ENCODE measurements at regions not wholly inside any gene's neighbourhood (a gene's known extent, or its start where the extent isn't known, plus 50 kb on each side); places are given as distances from the start of the nearest gene placed in this dataset.

DNA sequence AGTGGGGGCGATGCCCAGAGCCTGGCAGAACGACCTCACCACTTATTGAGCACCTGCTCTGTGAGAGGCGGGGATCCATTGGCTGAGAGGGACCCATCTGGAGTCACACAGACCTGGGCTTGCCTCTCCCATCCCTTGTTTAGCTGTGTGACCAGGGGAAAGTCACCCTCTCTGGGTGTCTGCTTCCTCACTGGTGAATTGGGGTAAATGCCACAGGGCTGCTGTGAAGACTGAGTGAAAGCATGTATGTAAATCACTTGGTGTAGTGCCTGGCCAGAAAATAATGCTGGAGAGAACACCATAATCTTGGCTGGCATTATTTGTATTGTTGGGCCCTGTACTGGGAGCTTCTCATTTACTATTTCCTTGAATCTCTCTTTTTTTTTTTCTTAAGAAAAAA, 83.4 kb upstream of the PRL start:
- H3K36me3 ChIP-seq = no peaks in the 10 kb centered on the region
- ATAC-seq (ENCODE audit: insufficient number of reproducible peaks, low FRiP score, low read depth) = no peak
- no peaks in the 10 kb centered on the region for H3K9me3 ChIP-seq
- DNase-seq (ENCODE audit: low spot score) = no peak
- TF ChIP-seq, protein P1, sequence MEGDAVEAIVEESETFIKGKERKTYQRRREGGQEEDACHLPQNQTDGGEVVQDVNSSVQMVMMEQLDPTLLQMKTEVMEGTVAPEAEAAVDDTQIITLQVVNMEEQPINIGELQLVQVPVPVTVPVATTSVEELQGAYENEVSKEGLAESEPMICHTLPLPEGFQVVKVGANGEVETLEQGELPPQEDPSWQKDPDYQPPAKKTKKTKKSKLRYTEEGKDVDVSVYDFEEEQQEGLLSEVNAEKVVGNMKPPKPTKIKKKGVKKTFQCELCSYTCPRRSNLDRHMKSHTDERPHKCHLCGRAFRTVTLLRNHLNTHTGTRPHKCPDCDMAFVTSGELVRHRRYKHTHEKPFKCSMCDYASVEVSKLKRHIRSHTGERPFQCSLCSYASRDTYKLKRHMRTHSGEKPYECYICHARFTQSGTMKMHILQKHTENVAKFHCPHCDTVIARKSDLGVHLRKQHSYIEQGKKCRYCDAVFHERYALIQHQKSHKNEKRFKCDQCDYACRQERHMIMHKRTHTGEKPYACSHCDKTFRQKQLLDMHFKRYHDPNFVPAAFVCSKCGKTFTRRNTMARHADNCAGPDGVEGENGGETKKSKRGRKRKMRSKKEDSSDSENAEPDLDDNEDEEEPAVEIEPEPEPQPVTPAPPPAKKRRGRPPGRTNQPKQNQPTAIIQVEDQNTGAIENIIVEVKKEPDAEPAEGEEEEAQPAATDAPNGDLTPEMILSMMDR (IDR thresholded peaks at IDR 0.05) = no peak
- H3K27ac ChIP-seq = no peak overlapping the region
- no peaks in the 10 kb centered on the region for H3K27me3 ChIP-seq (replicated peaks; ENCODE audit: insufficient read depth)
- no peak overlapping the region for H3K4me3 ChIP-seq
- no peaks in the 10 kb centered on the region for H3K4me1 ChIP-seq (ENCODE audit: control insufficient read depth in 1 of 2, low read depth in 2 of 2)

DNA sequence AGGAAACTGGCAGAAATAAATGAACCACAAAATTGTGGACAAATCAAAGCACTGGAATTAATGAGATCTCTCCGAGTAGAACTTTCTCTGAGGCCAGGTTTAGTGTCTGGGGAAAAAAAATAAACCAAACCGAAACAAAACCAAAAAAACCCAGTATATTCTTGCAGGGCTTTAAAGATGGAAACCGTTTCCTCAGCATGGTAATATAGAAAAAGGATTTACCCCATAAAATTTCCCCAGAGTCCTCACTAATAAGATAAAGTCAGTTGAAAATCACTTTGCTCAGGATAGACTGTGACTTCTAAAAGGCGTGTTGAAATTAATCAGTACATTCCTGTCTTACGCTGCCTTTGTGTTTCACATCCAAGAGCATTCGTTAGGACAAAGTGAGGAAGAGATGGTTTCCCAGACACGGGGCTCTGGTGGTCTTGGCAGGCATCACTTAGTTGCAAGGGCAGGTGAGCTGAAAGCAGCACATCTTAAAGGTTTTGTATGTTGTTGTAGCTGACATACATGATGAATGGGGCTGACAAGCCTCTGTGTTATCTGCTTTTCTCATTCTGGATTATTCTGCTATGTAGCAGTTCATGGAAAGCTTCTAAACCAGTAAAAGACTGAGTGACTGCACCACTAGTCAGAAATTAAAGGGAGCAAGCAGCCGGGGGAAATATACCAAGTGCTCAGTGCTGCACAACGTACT, 85.2 kb upstream of the PRL start:
- DNase-seq (ENCODE audit: low spot score) (no peak), ATAC-seq (ENCODE audit: insufficient number of reproducible peaks, low FRiP score, low read depth) (no peak)
- Histone ChIP-seq H3K9me3 (no peaks in the 10 kb centered on the region), H3K27ac (no peak overlapping the region), H3K27me3 (replicated peaks; ENCODE audit: insufficient read depth) (no peaks in the 10 kb centered on the region), H3K36me3 (no peaks in the 10 kb centered on the region), H3K4me3 (no peak overlapping the region), H3K4me1 (ENCODE audit: control insufficient read depth in 1 of 2, low read depth in 2 of 2) (no peaks in the 10 kb centered on the region)
- TF ChIP-seq, protein P1 (IDR thresholded peaks at IDR 0.05) = no peak

DNA sequence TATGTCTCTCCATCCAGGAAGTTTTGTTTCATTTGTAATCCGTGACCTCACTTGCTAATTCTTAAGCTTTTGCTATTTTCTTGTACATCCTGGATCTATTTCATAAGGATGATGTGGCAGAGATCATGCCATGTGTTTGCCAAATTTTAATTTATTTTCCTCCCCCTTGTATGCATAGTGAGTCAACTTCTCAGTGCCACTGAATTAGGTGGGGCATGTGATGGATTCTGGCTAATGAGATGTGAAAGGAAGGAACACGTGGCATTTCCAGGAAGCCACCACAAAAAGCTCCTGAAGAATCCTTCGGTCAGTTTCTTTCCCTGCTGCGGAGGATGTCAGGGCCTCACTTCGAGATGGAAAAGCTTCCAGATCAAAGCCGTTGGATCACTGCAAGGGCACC, 86.2 kb upstream of the PRL start:
- ATAC-seq (ENCODE audit: insufficient number of reproducible peaks, low FRiP score, low read depth) (no peak), DNase-seq (ENCODE audit: low spot score) (no peak)
- H3K4me3 ChIP-seq = no peak overlapping the region

GRCh38 chr6:22392711-22393110, 95.9 kb upstream of the PRL start:
- Histone ChIP-seq H3K4me3 (no peak overlapping the region), H3K4me1 (ENCODE audit: control insufficient read depth in 1 of 2, low read depth in 2 of 2) (no peaks in the 10 kb centered on the region), H3K9me3 (no peaks in the 10 kb centered on the region), H3K36me3 (no peaks in the 10 kb centered on the region), H3K27me3 (replicated peaks; ENCODE audit: insufficient read depth) (no peaks in the 10 kb centered on the region), H3K27ac (no peak overlapping the region)
- TF ChIP-seq, protein P1 (IDR thresholded peaks at IDR 0.05) = no peak
- DNase-seq (ENCODE audit: low spot score) (no peak), ATAC-seq (ENCODE audit: insufficient number of reproducible peaks, low FRiP score, low read depth) (no peak)

More for the DNA sequence above, 86.2 kb upstream of the PRL start:
- TF ChIP-seq, protein P1 (IDR thresholded peaks at IDR 0.05) = no peak
- H3K27ac ChIP-seq = no peak overlapping the region
- no peaks in the 10 kb centered on the region for H3K36me3 ChIP-seq
- no peaks in the 10 kb centered on the region for H3K4me1 ChIP-seq (ENCODE audit: control insufficient read depth in 1 of 2, low read depth in 2 of 2)
- no peaks in the 10 kb centered on the region for H3K27me3 ChIP-seq (replicated peaks; ENCODE audit: insufficient read depth)
- no peaks in the 10 kb centered on the region for H3K9me3 ChIP-seq

DNA sequence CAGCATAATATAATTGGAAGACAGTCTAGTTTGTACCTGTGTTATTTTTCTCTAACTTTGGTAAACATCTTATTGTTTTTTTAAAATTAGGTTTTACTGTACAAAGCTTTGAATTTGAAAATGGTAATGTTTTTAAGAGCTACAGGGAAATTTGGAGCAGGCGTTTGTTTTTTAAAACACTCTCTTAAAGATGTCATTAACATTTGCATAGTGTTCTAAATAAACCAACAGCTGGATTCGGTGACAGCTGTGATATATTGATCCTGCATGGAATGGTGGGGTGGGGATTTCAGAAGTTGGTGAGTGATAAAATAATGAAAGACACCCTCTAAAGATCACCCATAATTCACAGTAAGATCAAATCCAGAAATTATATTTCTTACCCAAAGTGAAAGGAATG, 97.9 kb upstream of the PRL start:
- no peaks in the 10 kb centered on the region for H3K9me3 ChIP-seq
- ATAC-seq (ENCODE audit: insufficient number of reproducible peaks, low FRiP score, low read depth) (no peak), DNase-seq (ENCODE audit: low spot score) (no peak)
- no peak overlapping the region for H3K27ac ChIP-seq
- no peaks in the 10 kb centered on the region for H3K36me3 ChIP-seq
- H3K27me3 ChIP-seq (replicated peaks; ENCODE audit: insufficient read depth) = no peaks in the 10 kb centered on the region
- H3K4me3 ChIP-seq = no peak overlapping the region
- H3K4me1 ChIP-seq (ENCODE audit: control insufficient read depth in 1 of 2, low read depth in 2 of 2) = no peaks in the 10 kb centered on the region
- TF ChIP-seq, protein P1 (IDR thresholded peaks at IDR 0.05) = no peak

All from thoracic aorta (tissue), 2 donors.